IPS-15b (cell line): ENCODE measurements at regions not wholly inside any gene's neighbourhood (a gene's known extent, or its start where the extent isn't known, plus 50 kb on each side); places are given as distances from the start of the nearest gene placed in this dataset.

Experiments used
- H3K27me3 ChIP-seq: one replicate; pipeline ENCODE4 v1.6.1; 2013; ENCODE audit warnings: low read length; ENCODE audit not compliant: control insufficient read depth, insufficient read depth
- H3K36me3 ChIP-seq: one replicate; pipeline ENCODE4 v1.6.1; 2013; ENCODE audit warnings: low read length; ENCODE audit not compliant: control insufficient read depth, insufficient read depth
- H3K4me1 ChIP-seq: one replicate; pipeline ENCODE4 v1.6.1; 2013; ENCODE audit warnings: mild to moderate bottlenecking, low read length; ENCODE audit not compliant: control insufficient read depth, insufficient read depth
- H3K4me3 ChIP-seq: one replicate; pipeline ENCODE4 v1.5.1; 2013; ENCODE audit warnings: low read depth, low read length
- H3K9ac ChIP-seq: one replicate; pipeline ENCODE4 v1.6.1; 2013; ENCODE audit warnings: low read depth, mild to moderate bottlenecking, low read length
- H3K9me3 ChIP-seq: one replicate; pipeline ENCODE4 v1.6.1; 2013; ENCODE audit warnings: mild to moderate bottlenecking, low read length; ENCODE audit not compliant: control insufficient read depth, insufficient read depth

GRCh38 chr2:207413376-207413907 is 116.3 kb upstream of the CREB1 start:
- Histone ChIP-seq H3K4me1 (peaks cover 2% of the 10 kb centered on the region), H3K36me3 (no peaks in the 10 kb centered on the region), H3K27me3 (no peaks in the 10 kb centered on the region), H3K9me3 (no peaks in the 10 kb centered on the region), H3K9ac (no peak overlapping the region), H3K4me3 (no peak overlapping the region)

GRCh38 chr2:207416111-207416510 is 113.7 kb upstream of the CREB1 start:
- H3K27me3 ChIP-seq, result no peaks in the 10 kb centered on the region
- no peak overlapping the region for H3K4me3 ChIP-seq
- H3K36me3 ChIP-seq, result no peaks in the 10 kb centered on the region
- H3K9me3 ChIP-seq, result no peaks in the 10 kb centered on the region
- no peaks in the 10 kb centered on the region for H3K4me1 ChIP-seq
- no peak overlapping the region for H3K9ac ChIP-seq

- Histone ChIP-seq H3K27me3 (no peaks in the 10 kb centered on the region), H3K4me3 (no peak overlapping the region), H3K4me1 (peaks cover 3% of the 10 kb centered on the region), H3K9ac (no peak overlapping the region), H3K36me3 (no peaks in the 10 kb centered on the region), H3K9me3 (no peaks in the 10 kb centered on the region)
Observed at GRCh38 chr2:207416900-207417299, 112.9 kb upstream of the CREB1 start.

DNA sequence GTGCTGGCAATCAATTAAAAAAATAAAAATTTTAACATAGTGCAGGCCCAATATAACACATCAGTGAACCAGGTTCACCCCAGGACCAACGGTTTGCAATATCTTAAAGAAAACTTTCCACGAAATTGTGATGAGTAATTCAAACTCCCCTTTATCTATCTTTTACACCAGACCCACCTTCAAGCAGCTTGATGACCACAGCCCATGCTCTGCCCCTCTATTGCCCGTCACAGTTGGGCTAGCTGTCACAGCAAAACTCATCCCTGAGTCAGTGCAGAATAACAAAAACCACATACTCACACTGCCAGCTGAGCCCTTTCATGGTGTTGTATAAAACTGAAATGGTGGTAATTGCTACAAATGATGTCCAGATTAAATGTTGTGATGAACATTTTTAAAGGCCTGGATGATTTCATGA is 112.5 kb upstream of the CREB1 start:
- Histone ChIP-seq H3K9me3 (no peaks in the 10 kb centered on the region), H3K4me3 (no peak overlapping the region), H3K4me1 (peaks cover 4% of the 10 kb centered on the region), H3K9ac (no peak overlapping the region), H3K27me3 (no peaks in the 10 kb centered on the region), H3K36me3 (no peaks in the 10 kb centered on the region)

DNA sequence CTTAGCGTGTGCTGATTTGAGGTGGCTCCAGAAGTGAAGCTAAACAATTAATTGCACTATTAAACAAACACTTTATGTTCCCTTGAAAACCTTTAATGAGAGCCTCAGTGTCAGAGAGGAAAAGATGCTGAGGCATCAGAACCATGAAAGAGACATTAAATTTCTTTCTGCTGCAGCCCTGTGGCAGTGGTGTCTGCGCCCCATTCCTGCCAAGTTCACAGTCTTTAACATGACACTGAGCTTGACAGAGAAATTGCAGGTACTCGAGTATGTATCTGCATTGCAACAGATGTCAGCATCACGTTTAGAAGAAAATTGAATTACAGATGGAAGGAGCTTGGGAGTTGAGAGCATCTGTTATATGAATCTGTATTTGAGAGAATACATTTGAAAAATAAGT is 111.3 kb upstream of the CREB1 start:
- Histone ChIP-seq H3K4me1 (peaks cover 4% of the 10 kb centered on the region), H3K36me3 (no peaks in the 10 kb centered on the region), H3K9me3 (no peaks in the 10 kb centered on the region), H3K27me3 (no peaks in the 10 kb centered on the region), H3K9ac (no peak overlapping the region), H3K4me3 (no peak overlapping the region)

DNA sequence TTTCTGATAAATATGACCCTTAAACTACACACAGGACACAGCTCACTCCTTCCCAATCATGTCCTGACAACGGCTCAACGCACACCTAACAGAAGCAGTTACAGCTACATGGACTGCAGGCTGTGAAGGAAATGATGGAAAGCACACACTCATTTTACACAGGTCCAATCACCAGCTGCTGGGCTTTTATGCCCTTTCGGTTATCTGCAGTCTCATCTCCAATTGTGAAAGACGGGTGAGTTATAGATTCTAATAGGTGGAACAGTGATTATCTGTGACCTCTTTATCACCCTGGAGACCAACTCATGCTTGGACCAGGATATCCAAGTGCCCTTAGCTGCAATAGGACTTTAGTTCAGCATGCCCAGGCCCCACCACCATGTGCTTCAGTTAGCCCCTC is 110.4 kb upstream of the CREB1 start:
- Histone ChIP-seq H3K9ac (no peak overlapping the region), H3K4me1 (peaks cover 4% of the 10 kb centered on the region), H3K9me3 (no peaks in the 10 kb centered on the region), H3K36me3 (no peaks in the 10 kb centered on the region), H3K27me3 (no peaks in the 10 kb centered on the region), H3K4me3 (no peak overlapping the region)

GRCh38 chr2:207421671-207422070 is 108.1 kb upstream of the CREB1 start:
- H3K27me3 ChIP-seq, result no peaks in the 10 kb centered on the region
- H3K9me3 ChIP-seq, result no peaks in the 10 kb centered on the region
- no peak overlapping the region for H3K9ac ChIP-seq
- H3K36me3 ChIP-seq, result no peaks in the 10 kb centered on the region
- no peak overlapping the region for H3K4me3 ChIP-seq
- H3K4me1 ChIP-seq, result peaks cover 4% of the 10 kb centered on the region

DNA sequence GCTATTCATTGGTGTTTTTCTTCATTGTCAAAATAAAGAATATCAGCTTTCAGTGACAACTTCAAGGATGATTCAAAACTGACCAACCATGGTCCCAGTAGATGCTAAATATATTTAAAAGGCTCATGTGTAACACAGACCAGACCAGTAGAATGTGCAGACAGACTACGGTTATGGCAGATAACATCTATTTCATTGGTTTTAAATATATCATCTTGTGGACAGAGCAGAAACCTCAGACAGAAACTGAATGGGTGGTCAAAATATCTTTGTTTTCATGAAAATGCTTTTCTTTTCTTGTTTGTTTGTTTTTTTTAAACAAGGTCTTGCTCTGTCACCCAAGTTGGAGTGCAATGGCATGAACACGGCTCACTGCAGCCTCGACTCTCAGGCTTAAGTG is 107.4 kb upstream of the CREB1 start:
- Histone ChIP-seq H3K4me3 (no peak overlapping the region), H3K36me3 (no peaks in the 10 kb centered on the region), H3K9me3 (no peaks in the 10 kb centered on the region)

GRCh38 chr2:207423886-207424285 is 105.9 kb upstream of the CREB1 start:
- Histone ChIP-seq H3K9me3 (no peaks in the 10 kb centered on the region), H3K27me3 (no peaks in the 10 kb centered on the region), H3K4me3 (no peak overlapping the region), H3K9ac (no peak overlapping the region), H3K36me3 (no peaks in the 10 kb centered on the region), H3K4me1 (peaks cover 4% of the 10 kb centered on the region)

More for the DNA sequence above, 107.4 kb upstream of the CREB1 start:
- Histone ChIP-seq H3K4me1 (peaks cover 4% of the 10 kb centered on the region), H3K9ac (no peak overlapping the region), H3K27me3 (no peaks in the 10 kb centered on the region)

DNA sequence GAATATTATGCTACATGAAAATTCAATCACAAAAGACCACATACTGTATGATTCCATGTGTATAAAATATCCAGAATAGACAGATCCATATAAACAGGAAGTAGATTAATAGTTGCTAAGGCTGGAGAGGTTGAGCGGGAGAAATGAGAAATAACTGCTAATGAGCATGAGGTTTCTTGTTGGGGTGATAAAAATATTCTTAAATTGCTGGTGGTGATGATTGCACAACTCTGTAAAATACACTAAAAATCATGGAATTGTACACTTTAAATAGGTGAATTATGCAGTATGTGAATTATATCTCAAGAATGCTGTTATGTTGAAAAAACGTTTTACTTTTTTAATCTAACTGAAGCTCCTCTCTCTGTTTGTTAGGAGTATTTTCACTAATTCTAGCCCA is 101.8 kb upstream of the CREB1 start:
- Histone ChIP-seq H3K9ac (no peak overlapping the region), H3K9me3 (no peaks in the 10 kb centered on the region), H3K4me1 (no peaks in the 10 kb centered on the region), H3K36me3 (no peaks in the 10 kb centered on the region), H3K4me3 (no peak overlapping the region), H3K27me3 (no peaks in the 10 kb centered on the region)

GRCh38 chr2:207428573-207428972 is 101.2 kb upstream of the CREB1 start:
- no peaks in the 10 kb centered on the region for H3K36me3 ChIP-seq
- H3K9me3 ChIP-seq, result no peaks in the 10 kb centered on the region
- H3K27me3 ChIP-seq, result no peaks in the 10 kb centered on the region
- H3K9ac ChIP-seq, result no peak overlapping the region
- H3K4me1 ChIP-seq, result no peaks in the 10 kb centered on the region
- H3K4me3 ChIP-seq, result no peak overlapping the region

DNA sequence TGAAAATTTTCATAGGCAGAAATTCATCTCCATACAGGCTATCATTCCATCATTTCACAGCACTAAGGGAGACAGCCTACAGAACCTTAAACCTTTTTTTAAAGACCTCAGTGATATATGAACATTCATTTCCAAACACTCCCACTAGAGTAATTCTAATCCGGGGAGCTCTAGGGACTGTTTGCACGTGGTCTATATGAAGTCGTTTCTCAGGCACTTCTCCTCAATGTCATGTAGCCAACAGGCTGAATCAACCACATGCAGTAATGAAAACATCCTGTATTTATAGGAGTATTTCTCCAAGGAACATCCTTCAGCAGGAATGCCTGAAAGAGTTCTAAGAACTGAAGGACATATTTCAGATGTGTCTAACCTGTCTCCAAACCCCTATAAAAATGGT is 97.3 kb upstream of the CREB1 start:
- no peak overlapping the region for H3K9ac ChIP-seq
- H3K4me3 ChIP-seq, result no peak overlapping the region
- H3K27me3 ChIP-seq, result no peaks in the 10 kb centered on the region
- no peaks in the 10 kb centered on the region for H3K4me1 ChIP-seq
- no peaks in the 10 kb centered on the region for H3K9me3 ChIP-seq
- no peaks in the 10 kb centered on the region for H3K36me3 ChIP-seq
